Vagina (tissue), 2 donors: ENCODE measurements at regions not wholly inside any gene's neighbourhood (a gene's known extent, or its start where the extent isn't known, plus 50 kb on each side); places are given as distances from the start of the nearest gene placed in this dataset.
"Not testable (repeated sequence)": the region's sequence is repeated elsewhere in the genome, so short reads cannot be mapped to it uniquely, and the experiment has no call there.

Experiments
- CTCF ChIP-seq, 3 experiments: fragments of 450-650 bp in 2 of 3; fragments of 200-600 bp in 1 of 3; sonication (generic) in 1 of 3; IDR thresholded peaks; one replicate each; pipeline ENCODE4 v1.5.1; 2017 to 2019; ENCODE audit warnings: antibody characterized with exemption in 3 of 3, mild to moderate bottlenecking in 2 of 3, moderate library complexity in 2 of 3
- POLR2A ChIP-seq, 2 donors: fragments of 450-650 bp; IDR thresholded peaks; one replicate each; pipeline ENCODE4 v1.6.1; 2017; ENCODE audit warnings: antibody characterized with exemption in 2 of 2, mild to moderate bottlenecking in 2 of 2, moderate library complexity in 2 of 2

- TF ChIP-seq CTCF, POLR2A (IDR thresholded peaks at IDR 0.05): not testable (repeated sequence)
Measured at GRCh38 chr1:120599511-120599910, 124.2 kb upstream of the NBPF26 start.
